Osteocyte (in vitro differentiated cells): ENCODE measurements at regions not wholly inside any gene's neighbourhood (a gene's known extent, or its start where the extent isn't known, plus 50 kb on each side); places are given as distances from the start of the nearest gene placed in this dataset.

ENCODE experiments used
- DNase-seq: peaks from one replicate; pipeline ENCODE4 v3.0.0; 2021; ENCODE audit warnings: mixed read lengths; ENCODE audit not compliant: unreplicated experiment; ENCODE audit errors: extremely low spot score
- H3K27ac Mint-ChIP-seq: one replicate; pipeline ENCODE4 v1.8.0; 2021; ENCODE audit warnings: mild to moderate bottlenecking, mixed read lengths; ENCODE audit not compliant: unreplicated experiment
- H3K27me3 Mint-ChIP-seq: one replicate; pipeline ENCODE4 v1.8.0; 2021; ENCODE audit warnings: mixed read lengths; ENCODE audit not compliant: unreplicated experiment
- H3K36me3 Mint-ChIP-seq: one replicate; pipeline ENCODE4 v1.8.0; 2021; ENCODE audit warnings: mixed read lengths; ENCODE audit not compliant: unreplicated experiment
- H3K4me1 Mint-ChIP-seq: one replicate; pipeline ENCODE4 v1.8.0; 2021; ENCODE audit warnings: mixed read lengths; ENCODE audit not compliant: unreplicated experiment
- H3K4me3 Mint-ChIP-seq: one replicate; pipeline ENCODE4 v1.8.0; 2021; ENCODE audit warnings: mild to moderate bottlenecking, moderate library complexity, mixed read lengths; ENCODE audit not compliant: unreplicated experiment
- H3K9me3 Mint-ChIP-seq: one replicate; pipeline ENCODE4 v1.8.0; 2021; ENCODE audit warnings: mixed read lengths; ENCODE audit not compliant: unreplicated experiment
- CTCF ChIP-seq: fragments of 200-600 bp; sonication (generic); IDR thresholded peaks from 2 replicates; pipeline ENCODE4 v1.5.0; 2021; ENCODE audit warnings: antibody characterized with exemption, mild to moderate bottlenecking, moderate library complexity

GRCh38 chr9:119043996-119044395 lies 325.2 kb downstream of the BRINP1 start:
- Mint-ChIP-seq H3K9me3 (no peaks in the 10 kb centered on the region), H3K4me3 (no peak overlapping the region), H3K36me3 (no peaks in the 10 kb centered on the region), H3K4me1 (no peaks in the 10 kb centered on the region), H3K27me3 (peaks cover 3% of the 10 kb centered on the region), H3K27ac (no peak overlapping the region)
- no peak for DNase-seq
- no peak for TF ChIP-seq CTCF

GRCh38 chr9:119044806-119045205 lies 324.4 kb downstream of the BRINP1 start:
- TF ChIP-seq CTCF: no peak
- Mint-ChIP-seq H3K27ac (no peak overlapping the region), H3K4me1 (no peaks in the 10 kb centered on the region), H3K36me3 (no peaks in the 10 kb centered on the region), H3K4me3 (no peak overlapping the region), H3K9me3 (no peaks in the 10 kb centered on the region), H3K27me3 (peaks cover 3% of the 10 kb centered on the region)
- no peak for DNase-seq

- H3K4me3 Mint-ChIP-seq: no peak overlapping the region
- no peaks in the 10 kb centered on the region for H3K36me3 Mint-ChIP-seq
- peaks cover 3% of the 10 kb centered on the region for H3K27me3 Mint-ChIP-seq
- no peaks in the 10 kb centered on the region for H3K4me1 Mint-ChIP-seq
- DNase-seq: no peak
- TF ChIP-seq CTCF: no peak
- no peaks in the 10 kb centered on the region for H3K9me3 Mint-ChIP-seq
- H3K27ac Mint-ChIP-seq: no peak overlapping the region
Measured at GRCh38 chr9:119047513-119048307, 321.5 kb downstream of the BRINP1 start.

- Mint-ChIP-seq H3K9me3 (no peaks in the 10 kb centered on the region), H3K36me3 (no peaks in the 10 kb centered on the region), H3K27me3 (peaks cover 3% of the 10 kb centered on the region), H3K4me3 (no peak overlapping the region), H3K27ac (no peak overlapping the region), H3K4me1 (no peaks in the 10 kb centered on the region)
- no peak for TF ChIP-seq CTCF
- DNase-seq: no peak
Measured at GRCh38 chr9:119050281-119050680, 319.0 kb downstream of the BRINP1 start.

GRCh38 chr9:119052339-119053030 lies 316.8 kb downstream of the BRINP1 start:
- H3K27me3 Mint-ChIP-seq: peaks cover 1% of the 10 kb centered on the region
- no peak overlapping the region for H3K27ac Mint-ChIP-seq
- no peaks in the 10 kb centered on the region for H3K36me3 Mint-ChIP-seq
- TF ChIP-seq CTCF: no peak
- DNase-seq: no peak
- H3K4me1 Mint-ChIP-seq: no peaks in the 10 kb centered on the region
- no peak overlapping the region for H3K4me3 Mint-ChIP-seq
- H3K9me3 Mint-ChIP-seq: no peaks in the 10 kb centered on the region
